C4-2B (cell line): ENCODE measurements at regions not wholly inside any gene's neighbourhood (a gene's known extent, or its start where the extent isn't known, plus 50 kb on each side); places are given as distances from the start of the nearest gene placed in this dataset.

Experiments
- H3K27ac ChIP-seq: fragments of 450-650 bp; 2 replicates; pipeline ENCODE4 v1.5.1; 2017
- ZFX ChIP-seq: fragments of 450-650 bp; IDR thresholded peaks from 2 replicates; pipeline ENCODE4 v1.6.1; 2017
- TF ChIP-seq, protein P1 (sequence below): fragments of 450-650 bp; conservative IDR thresholded peaks from 2 replicates; pipeline ENCODE4 v1.5.1; 2017; ENCODE audit warnings: mild to moderate bottlenecking

GRCh38 chr13:89966524-89966923 is 1381.0 kb upstream of the MIR17HG start:
- H3K27ac ChIP-seq = no peak overlapping the region
- TF ChIP-seq, protein P1, sequence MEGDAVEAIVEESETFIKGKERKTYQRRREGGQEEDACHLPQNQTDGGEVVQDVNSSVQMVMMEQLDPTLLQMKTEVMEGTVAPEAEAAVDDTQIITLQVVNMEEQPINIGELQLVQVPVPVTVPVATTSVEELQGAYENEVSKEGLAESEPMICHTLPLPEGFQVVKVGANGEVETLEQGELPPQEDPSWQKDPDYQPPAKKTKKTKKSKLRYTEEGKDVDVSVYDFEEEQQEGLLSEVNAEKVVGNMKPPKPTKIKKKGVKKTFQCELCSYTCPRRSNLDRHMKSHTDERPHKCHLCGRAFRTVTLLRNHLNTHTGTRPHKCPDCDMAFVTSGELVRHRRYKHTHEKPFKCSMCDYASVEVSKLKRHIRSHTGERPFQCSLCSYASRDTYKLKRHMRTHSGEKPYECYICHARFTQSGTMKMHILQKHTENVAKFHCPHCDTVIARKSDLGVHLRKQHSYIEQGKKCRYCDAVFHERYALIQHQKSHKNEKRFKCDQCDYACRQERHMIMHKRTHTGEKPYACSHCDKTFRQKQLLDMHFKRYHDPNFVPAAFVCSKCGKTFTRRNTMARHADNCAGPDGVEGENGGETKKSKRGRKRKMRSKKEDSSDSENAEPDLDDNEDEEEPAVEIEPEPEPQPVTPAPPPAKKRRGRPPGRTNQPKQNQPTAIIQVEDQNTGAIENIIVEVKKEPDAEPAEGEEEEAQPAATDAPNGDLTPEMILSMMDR = no peak
- no peak for TF ChIP-seq ZFX

GRCh38 chr13:89967701-89968100 is 1379.8 kb upstream of the MIR17HG start:
- no peak overlapping the region for H3K27ac ChIP-seq
- TF ChIP-seq ZFX = no peak
- TF ChIP-seq, protein P1 = no peak

GRCh38 chr13:89968470-89968869 is 1379.0 kb upstream of the MIR17HG start:
- no peak for TF ChIP-seq ZFX
- TF ChIP-seq, protein P1 = no peak
- H3K27ac ChIP-seq = no peak overlapping the region

DNA sequence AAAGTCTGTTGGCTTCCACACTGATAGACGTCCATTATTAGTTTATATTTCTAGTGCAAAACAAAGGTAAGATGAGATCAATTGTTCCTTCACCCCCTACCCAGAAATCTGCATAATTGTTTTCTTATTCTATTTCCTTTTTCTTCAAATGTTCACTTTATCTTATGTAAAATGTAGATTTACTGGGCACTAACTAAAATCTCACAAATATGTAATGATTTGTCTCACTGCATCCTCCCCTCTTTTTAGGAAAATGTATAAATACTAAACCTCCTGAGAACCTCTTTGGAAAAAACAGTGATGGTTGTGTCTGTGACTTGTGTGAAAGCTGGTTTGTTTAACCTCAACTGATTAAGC is 1377.2 kb upstream of the MIR17HG start:
- no peak overlapping the region for H3K27ac ChIP-seq
- no peak for TF ChIP-seq ZFX
- TF ChIP-seq, protein P1 = no peak

DNA sequence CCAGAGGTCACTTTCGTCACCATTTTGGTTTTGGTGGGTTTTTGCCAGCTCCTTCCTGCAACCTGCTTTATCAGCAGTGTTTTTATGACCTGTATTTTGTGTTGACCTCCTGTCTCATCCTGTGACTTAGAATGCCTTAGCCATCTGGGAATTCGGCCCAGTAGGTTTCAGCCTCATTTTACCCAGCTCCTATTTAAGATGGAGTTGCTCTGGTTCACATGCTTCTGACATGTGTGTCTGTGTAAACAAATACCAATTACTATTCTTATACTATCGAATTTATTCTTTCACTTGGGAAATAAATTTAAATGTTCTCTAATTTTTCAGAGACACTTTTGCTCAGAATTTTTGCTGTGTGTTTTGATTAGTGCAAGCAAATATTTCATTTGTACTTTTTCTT is 1370.3 kb upstream of the MIR17HG start:
- no peak overlapping the region for H3K27ac ChIP-seq
- TF ChIP-seq, protein P1 = no peak
- TF ChIP-seq ZFX = no peak

- H3K27ac ChIP-seq = no peak overlapping the region
- no peak for TF ChIP-seq ZFX
- TF ChIP-seq, protein P1 = no peak
These were observed 1366.6 kb upstream of the MIR17HG start for GRCh38 chr13:89980896-89981295.

GRCh38 chr13:89982407-89983095 is 1364.9 kb upstream of the MIR17HG start:
- TF ChIP-seq, protein P1 = no peak

More at GRCh38 chr13:89982407-89983095, 1364.9 kb upstream of the MIR17HG start:
- no peak overlapping the region for H3K27ac ChIP-seq
